ENCODE measurements at regions not wholly inside any gene's neighbourhood (a gene's known extent, or its start where the extent isn't known, plus 50 kb on each side); places are given as distances from the start of the nearest gene placed in this dataset.

DNA sequence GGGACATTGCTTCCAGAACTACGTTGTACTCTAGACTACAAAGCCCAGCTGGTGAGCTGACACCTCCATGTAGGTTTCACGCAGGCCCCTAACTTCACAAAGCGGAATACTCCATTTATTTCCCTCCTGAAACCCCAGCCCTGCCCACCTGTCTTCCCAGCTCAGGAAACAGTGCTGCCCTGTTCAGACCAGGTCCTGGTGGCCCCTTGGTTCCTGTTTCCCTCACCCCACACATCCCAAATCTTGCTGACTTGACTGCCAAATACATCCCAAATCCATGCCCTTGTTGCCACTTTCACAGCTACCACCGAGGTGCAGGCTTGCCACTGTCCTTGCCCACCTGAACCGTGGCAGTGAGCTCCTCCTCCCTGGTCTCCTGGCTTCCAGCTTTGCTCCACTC lies 113.1 kb upstream of the PTPN1 start:
- no peak for DNase-seq

DNA sequence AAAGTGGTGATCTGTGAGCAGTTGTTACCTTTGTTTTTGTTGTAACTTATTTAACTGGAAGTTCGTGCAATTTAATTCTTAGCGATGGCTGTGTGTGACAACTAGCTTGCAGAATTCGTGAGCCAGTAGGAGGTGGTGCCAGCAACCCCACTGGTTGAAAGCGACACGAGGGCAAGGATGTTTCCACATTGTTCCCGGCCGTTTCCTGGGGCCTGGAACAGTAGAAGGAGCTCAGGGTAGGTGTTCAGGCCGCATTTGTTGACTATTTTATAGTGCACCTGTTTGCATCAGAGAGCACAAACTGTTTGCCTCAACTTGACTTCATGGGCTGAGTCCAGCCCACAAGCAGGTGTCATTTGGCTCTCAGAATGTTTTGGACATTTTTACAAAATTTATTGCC lies 112.1 kb upstream of the PTPN1 start:
- DNase-seq: no peak

- DNase-seq: no peak
These were observed 111.7 kb upstream of the PTPN1 start for GRCh38 chr20:50398471-50398820.

DNA sequence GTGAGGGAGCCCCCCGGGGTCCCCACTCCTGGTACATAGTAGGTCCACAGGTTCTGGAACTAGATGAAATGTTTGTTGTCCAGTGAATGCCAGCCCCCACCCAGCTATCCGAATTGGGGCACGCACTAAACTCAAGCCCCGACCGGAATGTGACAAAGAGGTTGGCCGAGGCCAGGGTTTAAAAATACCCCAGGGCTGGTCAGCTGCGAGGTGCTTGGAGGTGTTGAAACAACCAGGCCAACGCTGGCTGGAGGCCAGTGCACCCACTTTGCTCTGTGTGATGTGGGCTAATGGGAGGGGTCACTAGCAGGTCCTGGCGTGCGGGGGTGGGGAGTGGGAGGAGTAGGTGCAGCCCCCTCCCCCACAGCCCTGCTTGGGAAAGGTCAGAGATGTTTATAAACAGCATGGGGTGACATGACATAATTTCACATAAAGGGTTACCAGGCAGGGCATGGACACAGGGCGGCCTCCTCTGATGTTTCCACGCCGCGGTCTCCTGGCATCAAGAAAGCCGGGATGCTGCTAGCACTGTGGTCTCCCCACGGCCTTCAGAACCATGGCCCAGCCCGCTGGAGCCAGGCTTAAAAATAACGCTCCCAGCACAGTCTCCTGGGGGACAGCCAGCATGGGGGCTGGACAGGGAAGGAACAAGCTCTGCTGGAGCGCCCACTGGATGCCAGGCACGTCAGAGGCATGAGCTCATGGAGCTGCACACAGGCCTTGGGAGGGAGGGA lies 111.2 kb upstream of the PTPN1 start:
- DNase-seq: no peak

DNA sequence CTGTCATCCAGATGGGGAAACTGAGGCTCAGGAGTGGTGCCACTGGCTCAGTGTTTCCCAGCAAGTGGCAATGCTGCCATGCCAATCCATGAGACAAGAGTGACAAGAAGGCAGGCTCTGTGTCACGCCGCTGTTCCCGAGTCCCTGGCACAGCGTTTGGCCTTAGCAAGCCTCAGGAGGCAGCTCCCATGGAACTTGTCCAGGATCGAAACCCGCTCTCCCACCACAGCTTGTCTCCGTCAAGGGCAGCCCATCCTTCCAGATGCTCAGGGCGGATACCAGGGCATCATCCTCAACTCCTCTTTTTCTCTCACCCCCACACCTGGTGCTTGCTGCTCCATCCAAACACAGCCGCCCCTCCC lies 110.6 kb upstream of the PTPN1 start:
- DNase-seq: no peak

GRCh38 chr20:50399917-50400704 lies 110.1 kb upstream of the PTPN1 start:
- DNase-seq: no peak

DNA sequence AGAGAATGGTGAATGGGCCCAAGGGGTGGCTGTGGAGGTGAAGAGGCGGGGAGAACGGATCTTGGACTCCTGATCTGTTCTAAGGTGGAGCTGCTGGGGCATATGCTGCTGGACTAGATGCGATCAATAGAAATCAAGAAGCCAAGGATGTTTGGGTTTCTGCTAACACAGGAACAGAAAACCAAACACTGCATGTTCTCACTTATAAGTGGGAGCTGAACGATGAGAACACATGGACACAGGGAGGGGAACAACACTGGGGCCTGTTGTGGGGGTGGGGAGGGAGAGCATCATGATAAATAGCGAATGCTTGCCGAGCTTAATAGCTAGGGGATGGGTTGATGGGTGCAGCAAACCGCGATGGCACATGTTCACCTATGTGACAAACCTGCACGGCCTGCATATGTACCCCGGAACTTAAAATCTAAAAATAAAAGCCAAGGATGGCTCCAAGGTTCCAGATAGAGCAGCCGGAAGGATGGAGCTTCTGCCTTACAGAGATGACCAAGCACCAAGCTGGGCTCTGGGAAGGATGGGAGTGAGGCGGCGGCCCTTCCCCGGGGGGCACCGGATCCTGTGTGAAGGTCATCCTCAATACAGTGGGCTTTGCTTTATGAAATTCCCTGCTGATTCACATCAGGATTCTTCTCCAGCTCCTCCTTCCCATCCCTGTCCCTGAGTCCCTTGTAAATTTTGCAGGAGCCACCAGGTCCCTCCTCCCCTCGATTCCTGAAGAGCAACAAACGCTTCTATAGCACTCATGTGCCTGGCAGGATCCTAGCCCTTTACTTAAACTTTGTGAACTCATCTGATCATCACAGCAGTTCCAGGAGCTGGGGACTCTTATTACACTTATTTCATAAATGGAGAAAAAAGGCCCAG lies 109.2 kb upstream of the PTPN1 start:
- no peak for DNase-seq

- DNase-seq: no peak
These were observed 108.4 kb upstream of the PTPN1 start for GRCh38 chr20:50401587-50402418.

GRCh38 chr20:50403565-50404418 lies 106.4 kb upstream of the PTPN1 start:
- DNase-seq: no peak

DNA sequence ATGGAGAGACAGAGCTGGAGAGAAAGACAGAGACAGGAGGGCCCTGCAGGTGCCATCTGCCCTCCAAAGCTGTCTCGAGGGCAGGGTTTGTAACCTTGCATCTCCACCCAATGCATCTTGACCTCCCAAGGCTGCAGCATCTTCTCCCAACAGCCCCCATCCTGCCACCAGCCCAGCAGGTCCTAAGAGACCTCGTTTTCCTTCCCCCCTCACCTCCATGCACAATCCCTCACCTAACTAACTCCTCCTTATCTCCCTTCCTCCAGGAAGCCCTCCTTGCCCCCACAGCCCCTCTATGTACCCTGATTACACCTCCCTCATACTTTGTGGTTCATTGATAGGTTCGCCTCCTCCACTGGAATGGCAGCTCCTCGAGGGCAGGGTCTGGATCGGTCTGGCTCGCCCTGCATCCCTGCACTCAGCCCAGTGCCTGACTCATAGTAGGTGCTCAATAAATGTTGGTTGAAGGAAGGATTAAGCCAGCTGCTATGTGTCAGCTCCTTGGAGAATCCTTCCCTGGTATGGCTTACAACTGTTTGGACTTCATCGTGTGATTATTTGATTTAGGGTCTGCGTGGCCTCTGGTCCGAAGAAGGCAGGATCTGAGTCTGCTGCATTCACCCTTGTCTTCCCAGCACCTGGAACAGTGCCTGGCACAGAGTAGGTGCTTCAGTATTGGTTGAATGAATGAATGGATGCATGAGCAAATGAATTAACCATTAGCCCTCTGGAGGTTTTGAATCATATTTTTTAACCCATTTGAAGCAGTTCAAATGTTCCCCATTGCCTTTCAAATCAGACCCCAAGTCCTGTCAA lies 105.6 kb upstream of the PTPN1 start:
- no peak for DNase-seq

- no peak for DNase-seq
These were observed 104.8 kb upstream of the PTPN1 start for GRCh38 chr20:50405235-50405914.

GRCh38 chr20:50405915-50406609 lies 104.1 kb upstream of the PTPN1 start:
- no peak for DNase-seq

DNA sequence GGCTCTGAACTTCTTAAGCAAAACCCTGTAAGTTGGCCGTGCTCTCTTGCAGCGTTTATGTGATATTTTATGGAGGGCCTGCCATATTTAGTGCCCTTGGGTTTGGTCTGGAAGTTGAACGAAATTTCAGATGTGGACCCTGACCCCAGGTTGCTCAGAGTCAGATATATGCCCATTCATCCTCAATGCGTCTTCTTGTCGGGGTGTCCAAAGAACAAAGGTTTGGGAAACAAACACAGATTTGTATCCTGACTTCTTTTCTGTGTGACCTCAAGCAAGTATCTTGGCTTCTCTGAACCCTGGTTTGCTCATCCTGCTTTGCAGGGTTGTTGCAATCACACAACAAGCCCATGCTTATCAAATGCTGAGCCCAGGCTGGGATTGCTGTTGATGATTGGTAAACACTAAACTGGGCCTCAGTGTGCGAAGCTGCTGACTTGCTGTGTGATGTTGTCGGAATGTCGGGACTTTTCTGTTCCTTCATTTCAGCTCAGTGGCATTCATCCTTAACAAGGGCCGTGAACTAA lies 103.5 kb upstream of the PTPN1 start:
- no peak for DNase-seq

DNA sequence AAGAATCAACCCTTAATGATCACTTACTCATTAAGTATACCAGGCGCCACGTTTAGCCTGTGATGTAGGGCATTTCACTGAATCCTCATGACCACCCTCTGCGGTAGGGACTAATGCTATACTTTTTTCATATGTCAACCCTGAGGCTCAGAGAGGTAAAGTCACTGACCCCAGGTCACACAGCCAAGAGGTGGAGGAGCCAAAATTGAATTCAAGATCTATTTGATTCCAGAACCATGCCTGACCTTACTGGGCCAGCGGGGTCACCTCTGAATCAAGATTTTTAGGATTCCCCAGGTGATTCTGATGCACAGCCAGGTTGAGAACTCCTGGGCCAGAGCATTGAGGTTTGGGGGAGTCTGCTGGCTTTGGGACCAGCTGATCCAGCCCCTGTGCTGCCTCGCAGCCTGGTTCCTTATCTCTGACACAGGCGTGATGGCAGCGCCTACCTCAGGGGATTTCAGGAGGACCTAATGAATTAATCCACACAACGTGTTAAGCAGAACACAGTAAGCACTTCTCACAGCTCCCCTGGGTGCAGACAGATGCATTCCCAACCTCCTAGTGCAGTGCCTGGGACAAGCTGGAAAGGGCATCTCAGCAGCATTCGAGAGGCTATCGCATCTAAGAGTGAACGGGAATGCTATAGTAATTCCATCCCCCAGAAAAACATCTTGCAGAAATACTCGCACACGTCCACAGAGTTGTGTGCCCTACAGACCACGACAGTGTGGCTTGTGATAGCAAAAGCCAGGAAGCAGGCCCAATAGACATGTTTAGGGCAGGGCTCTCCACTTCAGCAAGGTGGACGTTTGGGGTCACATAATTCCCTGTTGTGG lies 101.4 kb upstream of the PTPN1 start:
- DNase-seq: no peak

- DNase-seq: no peak
These were observed 100.7 kb upstream of the PTPN1 start for GRCh38 chr20:50409495-50409894.

- DNase-seq: no peak
These were observed 99.8 kb upstream of the PTPN1 start for GRCh38 chr20:50410343-50410742.

- no peak for DNase-seq
These were observed 98.1 kb upstream of the PTPN1 start for GRCh38 chr20:50412069-50412468.

DNA sequence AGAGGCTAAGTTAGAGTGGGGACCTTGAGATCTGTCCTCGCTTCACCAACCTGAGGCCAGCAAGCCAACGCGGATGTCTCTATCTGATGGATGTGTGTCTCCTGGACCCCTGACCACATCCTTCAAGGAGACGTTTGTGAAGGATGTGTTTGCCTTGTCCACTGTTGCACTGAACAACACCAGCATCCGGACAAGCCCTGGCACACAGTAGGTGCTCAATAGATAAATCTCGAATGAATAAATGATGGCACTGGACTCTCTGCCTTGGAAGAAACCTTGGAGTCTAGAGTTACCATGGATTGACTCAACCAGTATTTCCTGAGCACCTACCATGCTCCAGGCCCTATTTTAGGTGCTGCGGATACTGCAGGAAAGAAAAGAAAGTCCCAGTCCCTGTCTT lies 97.7 kb upstream of the PTPN1 start:
- DNase-seq: no peak

Data from activated CD4-positive, CD25-positive, alpha-beta regulatory T cell treated with anti-CD3 and anti-CD28 coated beads, Interleukin-2, amount 50 U/mL, for 72 hours (primary cell).